HG03520 (cell line): ENCODE measurements at regions not wholly inside any gene's neighbourhood (a gene's known extent, or its start where the extent isn't known, plus 50 kb on each side); places are given as distances from the start of the nearest gene placed in this dataset.
"Not testable (repeated sequence)": the region's sequence is repeated elsewhere in the genome, so short reads cannot be mapped to it uniquely, and the experiment has no call there.

Source experiments
- ATAC-seq: cut with Tn5 transposase; IDR thresholded peaks from one replicate; pipeline ENCODE4 v1.9.1; 2021; ENCODE audit warnings: mild to moderate bottlenecking, moderate library complexity; ENCODE audit not compliant: unreplicated experiment

DNA sequence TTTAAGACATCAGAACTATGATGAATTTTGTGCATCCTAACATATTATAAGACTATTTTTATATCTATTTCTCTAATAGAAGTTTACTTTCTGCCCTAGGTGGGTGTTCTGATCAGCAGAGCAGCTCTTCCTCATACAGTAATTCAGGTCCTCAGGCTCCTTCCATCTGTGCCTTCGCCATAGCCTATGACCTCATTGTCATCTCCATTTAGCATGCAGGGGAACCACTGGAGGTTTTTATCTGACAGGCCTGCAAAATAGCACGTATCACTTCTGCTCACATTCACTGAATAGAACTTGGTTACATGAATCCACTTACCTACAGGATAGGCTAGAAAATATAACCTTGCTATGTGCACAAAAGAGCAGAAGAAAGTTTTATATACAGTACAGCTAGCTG, 159.4 kb upstream of the CCNH start:
- ATAC-seq, result no peak

GRCh38 chr5:87570366-87570765, 157.6 kb upstream of the CCNH start:
- ATAC-seq, result peak; percentile 66

GRCh38 chr5:87562068-87562467, 149.3 kb upstream of the CCNH start:
- ATAC-seq, result no peak

DNA sequence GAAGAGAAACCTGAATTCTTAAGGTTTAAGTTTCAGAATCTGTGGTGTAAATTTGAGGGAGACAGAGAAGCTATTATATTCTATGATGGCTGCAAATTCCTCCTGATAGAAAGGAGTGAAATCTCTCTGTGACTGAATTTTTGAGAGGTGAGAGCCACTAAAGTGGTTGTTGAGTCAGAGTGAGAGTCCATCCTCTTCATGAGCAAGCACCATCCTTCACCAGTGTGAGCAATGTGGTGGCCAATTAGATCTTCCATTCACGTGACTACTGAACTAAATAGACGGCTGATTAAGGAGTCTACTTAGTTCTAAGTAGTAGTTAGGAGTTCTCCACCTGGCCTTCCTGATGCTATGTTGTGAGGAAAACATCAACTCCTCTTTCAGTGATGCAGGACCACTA, 147.8 kb upstream of the CCNH start:
- peak; percentile 48 for ATAC-seq

- no peak for ATAC-seq
These were observed 139.2 kb upstream of the CCNH start for GRCh38 chr5:87551911-87552310.

- no peak for ATAC-seq
These were observed 128.9 kb upstream of the CCNH start for GRCh38 chr5:87541676-87542075.

DNA sequence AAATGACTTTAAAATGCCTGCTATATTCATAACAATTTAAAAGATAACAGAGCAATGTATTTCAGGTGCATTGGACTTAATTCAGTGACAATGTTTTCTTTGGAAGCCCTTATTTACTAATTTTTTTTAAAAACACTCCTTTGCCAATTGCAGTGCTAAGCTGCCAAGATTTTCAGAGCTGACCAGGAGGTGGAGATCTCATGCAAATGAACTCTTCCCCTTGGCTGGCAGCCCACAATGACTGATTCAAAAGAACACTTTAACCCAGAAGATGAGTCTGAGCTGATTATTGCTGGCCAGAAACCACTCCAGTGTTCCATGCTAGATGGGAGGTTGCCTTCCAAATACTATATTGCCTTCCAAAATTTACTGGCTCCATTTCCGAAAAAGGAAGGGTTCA, 128.3 kb upstream of the CCNH start:
- ATAC-seq, result no peak

DNA sequence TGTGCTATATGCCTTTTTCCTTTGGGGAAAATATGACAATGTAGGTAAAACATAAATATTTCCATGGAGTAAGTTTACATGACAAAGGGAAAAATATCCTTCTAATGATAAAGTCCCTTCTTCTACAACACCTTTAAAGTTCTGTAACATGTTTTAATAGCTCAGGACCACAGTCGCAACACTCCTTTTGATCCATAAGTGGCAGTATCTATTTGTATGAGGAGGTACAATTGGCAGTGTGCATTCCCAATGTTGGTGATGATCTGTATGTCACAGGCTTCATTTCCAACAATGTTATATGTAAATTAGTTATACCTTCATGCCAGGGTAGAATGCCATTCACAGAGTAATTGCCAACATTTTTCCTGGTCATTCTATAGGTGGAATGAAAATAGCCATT, 127.1 kb upstream of the CCNH start:
- ATAC-seq, result no peak

- ATAC-seq, result no peak
These were observed 123.6 kb upstream of the CCNH start for GRCh38 chr5:87536365-87536764.

DNA sequence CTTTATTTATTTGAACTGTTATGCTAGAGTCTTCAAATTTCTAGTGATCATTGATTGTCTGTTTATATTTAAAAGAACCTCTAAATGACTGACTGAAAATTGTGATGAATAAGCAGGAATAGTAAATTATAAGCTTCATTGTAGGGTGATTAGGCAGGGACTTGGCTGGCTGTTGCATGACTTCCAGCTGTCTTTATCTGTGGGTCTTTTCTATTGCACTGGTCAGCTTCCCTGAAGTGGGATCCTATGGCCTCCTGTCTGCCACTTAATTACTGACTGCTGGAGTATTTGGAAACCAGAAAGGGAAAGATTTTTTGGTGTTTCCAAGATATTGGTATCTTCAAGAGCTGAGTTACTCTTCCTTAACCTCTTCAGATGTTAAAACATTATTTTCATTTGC, 123.0 kb upstream of the CCNH start:
- ATAC-seq, result no peak

- no peak for ATAC-seq
These were observed 116.9 kb upstream of the CCNH start for GRCh38 chr5:87529486-87530076.

DNA sequence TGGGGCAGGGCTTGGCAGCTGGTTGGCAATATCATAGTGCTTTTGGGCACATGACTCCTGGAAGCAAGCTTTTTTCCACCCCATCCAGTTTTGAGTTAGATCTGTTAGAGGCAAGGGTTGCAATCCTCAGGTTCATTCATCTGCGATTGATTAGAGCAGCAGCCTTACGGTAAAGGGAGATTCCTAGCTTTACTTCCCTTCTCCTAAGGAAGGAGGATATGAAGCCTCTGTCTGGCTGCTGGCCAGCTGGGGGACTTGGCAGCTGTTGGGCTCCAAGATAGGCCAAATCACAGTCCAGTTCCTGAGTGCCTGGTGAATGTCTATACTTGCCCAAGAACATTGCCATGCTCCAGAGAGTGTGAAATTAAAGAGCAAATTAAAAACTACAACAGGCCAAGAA, 113.4 kb upstream of the CCNH start:
- no peak for ATAC-seq

- ATAC-seq, result no peak
These were observed 111.5 kb upstream of the CCNH start for GRCh38 chr5:87524217-87524616.

DNA sequence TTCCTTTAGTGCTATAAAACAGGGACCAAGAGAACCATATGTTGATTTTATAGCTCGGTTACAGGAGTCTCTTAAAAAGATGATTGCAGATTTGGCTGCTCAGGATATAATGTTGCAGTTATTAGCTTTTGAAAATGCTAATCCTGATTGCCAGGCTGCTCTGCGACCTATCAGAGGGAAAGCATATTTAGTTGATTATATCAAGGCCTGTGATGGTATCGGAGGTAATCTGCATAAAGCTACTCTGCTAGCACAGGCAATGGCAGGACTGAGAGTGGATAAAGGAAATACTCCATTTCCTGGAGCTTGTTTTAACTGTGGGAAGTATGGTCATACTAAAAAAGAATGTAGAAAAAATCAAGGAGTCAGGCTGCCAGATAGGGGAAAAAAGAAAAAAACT, 99.0 kb upstream of the CCNH start:
- not testable (repeated sequence) for ATAC-seq

GRCh38 chr5:87503004-87503403, 90.3 kb upstream of the CCNH start:
- ATAC-seq, result no peak

GRCh38 chr5:87499478-87500410, 87.0 kb upstream of the CCNH start:
- ATAC-seq, result no peak
